ENCODE measurements at regions not wholly inside any gene's neighbourhood (a gene's known extent, or its start where the extent isn't known, plus 50 kb on each side); places are given as distances from the start of the nearest gene placed in this dataset.

DNA sequence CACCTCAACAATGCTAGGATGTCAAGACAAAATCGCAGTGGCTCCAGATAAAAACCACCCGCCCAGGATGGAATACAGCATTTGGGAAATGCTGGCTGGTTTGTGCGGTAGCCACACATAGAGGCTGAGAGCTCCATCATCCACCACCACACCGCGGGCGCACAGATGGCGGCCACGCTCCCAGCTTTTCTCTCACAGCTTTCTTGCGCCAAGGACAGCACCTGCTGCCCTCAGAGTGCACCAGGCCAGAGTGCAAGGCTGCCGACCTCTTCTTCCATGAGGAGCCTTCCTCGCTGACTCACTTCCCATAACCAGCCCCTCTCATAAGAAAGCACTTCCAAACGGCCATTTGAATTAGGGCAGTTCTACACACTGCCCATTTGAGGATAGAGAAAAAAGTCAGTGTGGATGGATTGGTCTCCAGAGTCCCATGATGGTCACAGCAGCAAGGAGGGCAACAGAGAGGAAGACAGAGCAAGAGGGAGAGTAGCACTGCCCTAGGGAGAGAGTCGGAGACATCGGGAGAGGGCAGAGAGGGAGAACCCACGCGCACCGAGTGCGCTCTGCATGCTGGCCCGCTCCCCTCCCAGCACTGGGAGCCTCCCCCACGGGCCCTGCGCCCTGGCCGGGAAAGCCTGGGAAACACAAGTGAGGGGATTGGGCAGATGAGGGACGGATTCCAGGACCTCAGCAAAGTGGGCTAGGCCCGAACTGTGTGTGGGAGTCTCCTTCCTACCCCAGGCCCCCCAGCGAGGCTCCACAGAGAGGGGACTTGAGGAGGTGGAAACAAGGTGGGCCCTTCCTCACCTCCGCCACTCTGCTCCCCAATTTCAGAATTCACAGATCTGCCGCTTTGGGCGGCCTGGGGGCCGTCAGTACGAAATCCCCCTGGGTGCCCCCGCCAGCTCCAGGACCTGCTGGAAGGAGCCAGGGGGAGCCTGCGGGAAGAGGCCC, 156.9 kb downstream of the USP12 start:
- H3K79me2 ChIP-seq (ENCODE audit: control insufficient read depth, insufficient read depth, low read length, unreplicated experiment), result no peaks in the 10 kb centered on the region
- no peaks in the 10 kb centered on the region for H3K27me3 ChIP-seq (ENCODE audit: insufficient read depth, low read length)
- H3K36me3 ChIP-seq (ENCODE audit: insufficient read depth, low read length), result no peaks in the 10 kb centered on the region
- H3K27ac ChIP-seq (ENCODE audit: low read depth, low read length), result no peak overlapping the region
- no peaks in the 10 kb centered on the region for H3K4me1 ChIP-seq (ENCODE audit: control insufficient read depth, insufficient read depth, low read length, unreplicated experiment)
- H3K4me3 ChIP-seq (ENCODE audit: low read depth, low read length), result no peak overlapping the region
- H2AFZ ChIP-seq (ENCODE audit: low read length, unreplicated experiment), result no peak overlapping the region

DNA sequence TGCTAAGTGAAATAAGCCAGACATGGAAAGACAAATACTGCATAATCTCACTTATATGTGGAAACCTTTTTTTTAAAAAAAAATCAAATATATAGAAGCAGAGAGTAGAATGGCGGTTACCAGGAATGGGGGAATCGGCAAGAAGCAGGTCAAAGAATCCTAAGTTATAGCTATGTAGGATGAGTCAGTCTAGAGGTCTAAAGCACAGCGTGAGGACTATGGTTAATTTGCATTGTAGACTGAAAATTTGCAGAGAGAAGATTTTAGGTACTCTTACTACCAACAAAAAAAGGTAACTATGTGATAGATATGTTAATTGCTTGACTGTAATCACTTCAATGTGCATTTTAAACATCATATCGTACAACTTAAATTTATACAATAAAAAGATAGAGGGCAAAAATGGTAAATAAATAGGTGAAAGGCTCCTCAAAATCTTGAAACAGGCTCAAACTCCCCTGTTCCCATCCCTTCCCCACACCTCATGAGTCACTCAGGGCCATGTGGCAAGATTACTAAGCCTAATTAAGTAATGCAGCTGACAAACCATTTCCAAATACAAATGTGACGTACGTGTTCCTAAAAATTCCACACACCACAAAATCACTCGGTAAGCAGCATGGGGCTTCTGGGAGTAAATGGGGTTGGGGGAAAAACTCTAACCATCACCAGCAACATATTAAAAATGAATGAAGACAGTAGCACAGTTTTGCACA, 159.0 kb downstream of the USP12 start:
- H3K27ac ChIP-seq (ENCODE audit: low read depth, low read length), result peak overlapping the region; percentile 35

DNA sequence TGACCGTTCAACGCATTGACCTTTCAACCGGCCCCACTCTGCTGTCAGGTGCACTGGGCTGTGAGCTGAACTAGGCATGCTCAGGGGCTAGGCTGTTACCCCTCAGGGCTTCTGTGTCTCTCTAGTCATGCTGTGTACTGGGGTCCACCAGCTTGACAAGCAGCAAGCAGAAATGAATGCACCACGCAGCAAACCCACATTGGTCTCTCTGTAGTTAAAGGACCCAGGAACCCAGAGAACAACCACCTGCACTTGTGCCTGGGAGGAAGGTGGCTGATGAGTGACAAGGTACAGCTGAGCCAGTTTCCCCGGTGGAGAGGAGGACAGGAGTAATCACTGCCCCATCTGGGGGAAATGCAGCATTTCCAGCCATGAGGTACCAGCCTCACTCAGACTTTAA, 159.9 kb downstream of the USP12 start:
- no peaks in the 10 kb centered on the region for H3K36me3 ChIP-seq (ENCODE audit: insufficient read depth, low read length)
- no peak overlapping the region for H3K27ac ChIP-seq (ENCODE audit: low read depth, low read length)
- no peaks in the 10 kb centered on the region for H3K79me2 ChIP-seq (ENCODE audit: control insufficient read depth, insufficient read depth, low read length, unreplicated experiment)
- H3K4me3 ChIP-seq (ENCODE audit: low read depth, low read length), result no peak overlapping the region
- no peak overlapping the region for H2AFZ ChIP-seq (ENCODE audit: low read length, unreplicated experiment)
- no peaks in the 10 kb centered on the region for H3K4me1 ChIP-seq (ENCODE audit: control insufficient read depth, insufficient read depth, low read length, unreplicated experiment)
- H3K27me3 ChIP-seq (ENCODE audit: insufficient read depth, low read length), result peaks cover 3% of the 10 kb centered on the region; the same call in 1 of the 2 replicates

More for the DNA sequence above, 159.0 kb downstream of the USP12 start:
- Histone ChIP-seq H3K79me2 (ENCODE audit: control insufficient read depth, insufficient read depth, low read length, unreplicated experiment) (no peaks in the 10 kb centered on the region), H3K27me3 (ENCODE audit: insufficient read depth, low read length) (no peaks in the 10 kb centered on the region), H3K36me3 (ENCODE audit: insufficient read depth, low read length) (no peaks in the 10 kb centered on the region), H3K4me3 (ENCODE audit: low read depth, low read length) (no peak overlapping the region), H3K4me1 (ENCODE audit: control insufficient read depth, insufficient read depth, low read length, unreplicated experiment) (no peaks in the 10 kb centered on the region), H2AFZ (ENCODE audit: low read length, unreplicated experiment) (no peak overlapping the region)

DNA sequence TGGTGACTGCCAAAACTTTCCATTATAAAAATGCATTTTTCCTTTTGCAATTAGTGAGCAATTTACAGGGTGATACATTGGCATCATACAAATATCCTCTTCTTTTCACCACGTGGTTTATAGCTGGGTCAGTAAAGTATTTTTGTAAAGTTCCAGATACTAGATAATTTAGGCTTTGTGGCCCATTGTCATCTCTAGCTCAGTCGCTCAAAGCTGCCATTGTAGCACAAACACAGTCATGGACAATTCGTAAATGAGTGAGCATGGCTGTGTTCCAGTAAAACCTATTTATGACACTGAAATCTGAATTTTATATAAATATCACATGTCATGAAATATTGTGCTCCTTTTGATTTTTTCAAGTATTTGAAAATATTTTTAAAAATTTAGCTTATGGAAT, 162.9 kb downstream of the USP12 start:
- H3K36me3 ChIP-seq (ENCODE audit: insufficient read depth, low read length), result no peaks in the 10 kb centered on the region
- no peak overlapping the region for H3K4me3 ChIP-seq (ENCODE audit: low read depth, low read length)
- no peaks in the 10 kb centered on the region for H3K4me1 ChIP-seq (ENCODE audit: control insufficient read depth, insufficient read depth, low read length, unreplicated experiment)
- H3K27ac ChIP-seq (ENCODE audit: low read depth, low read length), result no peak overlapping the region
- no peaks in the 10 kb centered on the region for H3K79me2 ChIP-seq (ENCODE audit: control insufficient read depth, insufficient read depth, low read length, unreplicated experiment)
- peaks cover 3% of the 10 kb centered on the region; the same call in 1 of the 2 replicates for H3K27me3 ChIP-seq (ENCODE audit: insufficient read depth, low read length)
- no peak overlapping the region for H2AFZ ChIP-seq (ENCODE audit: low read length, unreplicated experiment)

DNA sequence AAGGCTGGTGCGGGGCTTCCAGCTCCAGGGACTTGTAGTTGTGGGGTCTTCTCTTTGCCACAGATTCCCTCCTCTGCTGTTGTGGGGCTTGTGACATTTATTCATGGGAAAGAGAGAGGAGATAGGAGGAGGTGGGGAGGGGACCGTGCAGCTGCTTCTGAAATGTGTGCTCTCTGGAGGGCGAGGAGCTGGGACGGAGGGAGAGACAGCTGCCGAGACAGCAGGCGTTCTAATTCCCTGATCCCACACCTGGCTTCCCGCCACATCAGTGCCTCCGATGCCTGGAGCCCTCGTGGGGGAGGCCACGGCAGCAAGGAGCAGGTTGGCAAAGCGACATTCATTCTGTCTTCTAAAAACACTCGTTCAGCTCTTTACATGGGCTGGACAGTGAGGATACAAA, 164.4 kb downstream of the USP12 start:
- Histone ChIP-seq H3K4me1 (ENCODE audit: control insufficient read depth, insufficient read depth, low read length, unreplicated experiment) (no peaks in the 10 kb centered on the region), H3K27ac (ENCODE audit: low read depth, low read length) (no peak overlapping the region), H3K4me3 (ENCODE audit: low read depth, low read length) (peak overlapping the region; percentile 67)

DNA sequence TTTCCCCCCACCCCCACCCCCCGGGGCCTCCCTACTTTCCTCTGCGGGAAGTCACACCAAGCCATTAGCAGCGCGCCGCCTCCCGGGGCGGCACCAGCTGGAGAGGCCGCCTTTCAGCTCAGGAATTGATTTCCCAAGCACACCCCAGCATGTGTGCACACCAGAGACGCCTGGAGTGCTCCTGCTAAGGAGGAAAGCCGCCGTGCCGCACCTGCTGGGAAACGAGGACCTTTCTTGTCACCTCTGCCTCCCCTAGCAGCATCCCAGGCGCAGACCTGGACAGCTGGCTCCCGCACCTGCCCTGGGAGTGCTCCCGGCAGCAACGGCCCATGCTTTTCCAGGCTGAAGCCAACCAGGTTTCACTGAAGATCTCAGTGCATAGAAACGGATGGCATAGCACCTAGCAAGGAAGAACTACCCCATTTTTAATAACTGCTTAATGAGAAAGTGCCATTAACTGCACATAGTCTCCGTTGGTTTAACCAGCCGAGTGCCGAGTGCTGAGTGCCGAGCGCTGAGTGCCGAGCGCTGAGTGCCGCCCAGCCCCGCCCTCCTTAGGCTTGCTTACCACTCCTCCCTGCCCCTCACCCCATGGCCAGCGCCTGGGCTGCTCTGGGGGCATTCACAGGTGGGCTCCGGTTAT, 165.0 kb downstream of the USP12 start:
- peaks cover 9% of the 10 kb centered on the region; the same call in 1 of the 2 replicates for H3K27me3 ChIP-seq (ENCODE audit: insufficient read depth, low read length)
- H2AFZ ChIP-seq (ENCODE audit: low read length, unreplicated experiment), result peak overlapping the region; percentile 44
- H3K4me1 ChIP-seq (ENCODE audit: control insufficient read depth, insufficient read depth, low read length, unreplicated experiment), result no peaks in the 10 kb centered on the region
- peak overlapping the region; percentile 67 for H3K4me3 ChIP-seq (ENCODE audit: low read depth, low read length)
- H3K36me3 ChIP-seq (ENCODE audit: insufficient read depth, low read length), result no peaks in the 10 kb centered on the region
- no peaks in the 10 kb centered on the region for H3K79me2 ChIP-seq (ENCODE audit: control insufficient read depth, insufficient read depth, low read length, unreplicated experiment)
- H3K27ac ChIP-seq (ENCODE audit: low read depth, low read length), result no peak overlapping the region

More for the DNA sequence above, 164.4 kb downstream of the USP12 start:
- no peaks in the 10 kb centered on the region for H3K36me3 ChIP-seq (ENCODE audit: insufficient read depth, low read length)
- H3K79me2 ChIP-seq (ENCODE audit: control insufficient read depth, insufficient read depth, low read length, unreplicated experiment), result no peaks in the 10 kb centered on the region
- H3K27me3 ChIP-seq (ENCODE audit: insufficient read depth, low read length), result peaks cover 3% of the 10 kb centered on the region; the same call in 1 of the 2 replicates
- no peak overlapping the region for H2AFZ ChIP-seq (ENCODE audit: low read length, unreplicated experiment)

DNA sequence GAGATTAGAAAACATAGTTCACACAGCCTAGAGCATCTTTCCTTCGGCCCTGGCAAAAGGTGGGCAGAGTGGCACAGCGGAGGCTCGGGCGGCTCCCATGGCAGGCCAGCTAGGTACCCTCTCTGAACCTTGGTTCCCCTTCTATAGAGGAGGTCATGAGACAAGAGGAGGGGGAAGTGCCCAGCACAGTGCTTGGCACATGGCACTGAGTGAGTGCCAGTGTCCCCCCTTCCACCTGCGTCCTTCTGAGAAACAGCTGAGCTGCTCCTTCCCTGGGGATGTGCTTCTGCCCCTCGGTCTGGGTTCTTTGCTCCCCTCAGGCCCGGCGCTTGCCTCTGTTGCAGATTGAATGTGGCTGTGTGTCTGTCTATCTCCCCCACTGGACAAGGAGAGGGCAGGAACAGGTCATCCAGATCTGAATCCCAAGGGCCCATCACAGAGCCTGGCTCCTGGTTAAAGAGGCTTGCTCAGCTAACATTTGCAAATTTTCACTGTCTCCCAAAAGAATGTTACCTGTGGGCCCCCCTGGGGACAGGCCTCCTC, 165.6 kb downstream of the USP12 start:
- no peaks in the 10 kb centered on the region for H3K4me1 ChIP-seq (ENCODE audit: control insufficient read depth, insufficient read depth, low read length, unreplicated experiment)
- H3K27me3 ChIP-seq (ENCODE audit: insufficient read depth, low read length), result peaks cover 9% of the 10 kb centered on the region; the same call in 1 of the 2 replicates
- no peak overlapping the region for H2AFZ ChIP-seq (ENCODE audit: low read length, unreplicated experiment)
- no peak overlapping the region for H3K27ac ChIP-seq (ENCODE audit: low read depth, low read length)
- H3K36me3 ChIP-seq (ENCODE audit: insufficient read depth, low read length), result no peaks in the 10 kb centered on the region
- H3K79me2 ChIP-seq (ENCODE audit: control insufficient read depth, insufficient read depth, low read length, unreplicated experiment), result no peaks in the 10 kb centered on the region
- peak overlapping the region; percentile 67; the same call in 1 of the 2 replicates for H3K4me3 ChIP-seq (ENCODE audit: low read depth, low read length)

DNA sequence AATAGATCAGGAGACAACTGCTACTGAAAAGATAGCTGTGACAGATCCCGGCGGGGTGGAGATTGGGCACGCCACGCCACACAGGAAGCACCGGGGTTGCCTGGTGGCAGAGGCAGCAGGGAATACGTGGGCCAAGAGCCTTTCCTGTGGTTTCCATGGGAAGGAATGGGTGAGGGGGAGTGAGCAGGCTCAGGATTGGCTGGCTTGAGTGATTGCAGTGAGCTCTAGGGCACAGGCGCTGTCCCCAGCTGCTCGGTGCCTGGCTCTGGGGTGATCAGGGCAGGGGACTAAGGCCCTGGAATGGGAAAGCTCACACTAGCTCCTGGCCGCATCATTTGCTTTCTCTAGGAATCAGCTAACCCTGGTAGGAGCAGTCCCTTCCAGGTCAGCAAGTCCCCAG, 166.1 kb downstream of the USP12 start:
- Histone ChIP-seq H3K79me2 (ENCODE audit: control insufficient read depth, insufficient read depth, low read length, unreplicated experiment) (no peaks in the 10 kb centered on the region), H3K4me1 (ENCODE audit: control insufficient read depth, insufficient read depth, low read length, unreplicated experiment) (no peaks in the 10 kb centered on the region), H3K36me3 (ENCODE audit: insufficient read depth, low read length) (no peaks in the 10 kb centered on the region), H3K27ac (ENCODE audit: low read depth, low read length) (no peak overlapping the region), H3K4me3 (ENCODE audit: low read depth, low read length) (no peak overlapping the region), H3K27me3 (ENCODE audit: insufficient read depth, low read length) (peaks cover 12% of the 10 kb centered on the region; the same call in 1 of the 2 replicates), H2AFZ (ENCODE audit: low read length, unreplicated experiment) (no peak overlapping the region)

DNA sequence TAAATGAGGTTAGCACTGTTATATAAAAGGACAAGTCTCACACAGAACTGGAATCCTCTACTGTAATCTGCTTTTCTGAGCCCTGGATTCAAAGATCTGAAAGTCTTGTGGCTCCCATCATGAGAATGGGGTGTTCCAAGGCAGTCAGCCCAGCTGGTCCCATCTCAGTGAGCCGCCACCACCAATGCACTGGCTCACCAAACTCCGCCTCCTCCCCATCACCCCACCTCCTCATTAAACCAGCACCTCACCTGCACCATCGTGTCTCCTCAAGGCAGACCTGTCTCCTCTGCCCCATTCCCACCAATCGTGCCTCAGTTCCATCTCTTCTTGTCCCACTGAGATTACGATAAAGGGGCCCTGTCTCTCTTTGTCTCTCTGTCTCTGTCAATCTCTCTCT, 166.7 kb downstream of the USP12 start:
- Histone ChIP-seq H3K27ac (ENCODE audit: low read depth, low read length) (no peak overlapping the region), H3K79me2 (ENCODE audit: control insufficient read depth, insufficient read depth, low read length, unreplicated experiment) (no peaks in the 10 kb centered on the region), H3K4me3 (ENCODE audit: low read depth, low read length) (no peak overlapping the region), H3K27me3 (ENCODE audit: insufficient read depth, low read length) (peaks cover 14% of the 10 kb centered on the region; the same call in 1 of the 2 replicates), H3K4me1 (ENCODE audit: control insufficient read depth, insufficient read depth, low read length, unreplicated experiment) (no peaks in the 10 kb centered on the region), H2AFZ (ENCODE audit: low read length, unreplicated experiment) (no peak overlapping the region), H3K36me3 (ENCODE audit: insufficient read depth, low read length) (no peaks in the 10 kb centered on the region)

DNA sequence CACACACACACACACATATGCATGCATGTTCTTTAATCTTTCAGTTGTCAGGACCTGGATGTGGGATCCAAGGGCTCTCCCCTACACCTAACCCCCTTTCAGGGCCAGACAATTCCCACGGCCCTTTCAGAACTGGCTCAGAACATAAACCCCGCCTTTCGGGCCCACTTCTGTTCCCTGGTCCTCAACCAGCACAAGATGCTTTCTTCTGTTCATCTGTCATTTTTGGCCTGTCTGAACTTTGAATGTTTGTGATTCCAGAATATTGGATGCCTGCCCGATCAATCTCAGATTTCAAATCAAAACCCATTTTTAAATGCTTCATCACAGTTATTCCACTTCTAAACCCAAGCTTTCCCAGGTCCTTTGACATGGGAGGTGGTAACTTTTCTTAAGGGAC, 167.3 kb downstream of the USP12 start:
- H3K36me3 ChIP-seq (ENCODE audit: insufficient read depth, low read length), result no peaks in the 10 kb centered on the region
- no peaks in the 10 kb centered on the region for H3K4me1 ChIP-seq (ENCODE audit: control insufficient read depth, insufficient read depth, low read length, unreplicated experiment)
- peaks cover 14% of the 10 kb centered on the region; the same call in 1 of the 2 replicates for H3K27me3 ChIP-seq (ENCODE audit: insufficient read depth, low read length)
- H3K27ac ChIP-seq (ENCODE audit: low read depth, low read length), result no peak overlapping the region
- H3K4me3 ChIP-seq (ENCODE audit: low read depth, low read length), result no peak overlapping the region
- no peak overlapping the region for H2AFZ ChIP-seq (ENCODE audit: low read length, unreplicated experiment)
- no peaks in the 10 kb centered on the region for H3K79me2 ChIP-seq (ENCODE audit: control insufficient read depth, insufficient read depth, low read length, unreplicated experiment)

All from ACC112 (cell line).